ENCODE measurements at regions not wholly inside any gene's neighbourhood (a gene's known extent, or its start where the extent isn't known, plus 50 kb on each side); places are given as distances from the start of the nearest gene placed in this dataset.

- Mint-ChIP-seq H3K4me3 (no peak overlapping the region), H3K27me3 (ENCODE audit: insufficient read depth) (no peaks in the 10 kb centered on the region), H3K4me1 (ENCODE audit: low read depth) (no peaks in the 10 kb centered on the region), H3K9me3 (peaks cover 12% of the 10 kb centered on the region; the same call in 1 of the 2 replicates), H3K36me3 (ENCODE audit: low read depth) (no peaks in the 10 kb centered on the region), H3K27ac (no peak overlapping the region)
- no peak for TF ChIP-seq CTCF (IDR thresholded peaks at IDR 0.05)
- DNase-seq, result no peak
These were observed 1130.5 kb downstream of the NCAM2 start for GRCh38 chr21:22128671-22129070.

DNA sequence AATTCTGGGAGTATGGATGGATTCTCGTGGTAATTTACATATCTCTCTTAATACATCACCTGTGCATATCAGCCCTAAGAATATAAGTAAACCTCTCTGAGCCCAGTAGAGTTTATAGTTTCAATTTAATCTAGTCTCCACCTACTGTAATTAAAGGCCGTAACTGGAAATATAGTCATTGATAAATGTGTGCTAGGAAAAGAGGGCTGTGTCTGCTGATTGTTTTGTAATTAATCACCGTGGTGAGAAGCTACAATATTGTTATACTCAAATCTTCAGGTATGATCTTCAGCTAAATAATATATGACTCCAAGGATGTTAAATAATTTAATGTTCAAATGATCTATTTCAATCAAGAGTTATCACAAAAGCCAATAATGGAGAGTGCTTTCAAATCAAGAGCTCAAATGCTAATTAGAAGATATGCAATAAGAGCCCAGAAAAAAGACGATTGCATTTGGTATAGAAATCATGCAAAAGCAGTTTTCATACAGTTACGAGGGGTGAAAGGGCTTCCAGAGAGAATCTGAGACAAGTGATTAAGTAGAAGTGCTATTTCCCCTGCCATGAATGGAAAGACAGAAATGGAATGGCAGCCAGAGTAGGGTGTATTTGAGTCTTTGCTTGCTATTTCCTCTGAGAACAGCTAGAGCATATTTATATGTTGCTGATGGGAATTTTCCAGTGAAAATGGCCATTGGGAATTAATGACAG, 1134.3 kb downstream of the NCAM2 start:
- Mint-ChIP-seq H3K4me3 (no peak overlapping the region), H3K27ac (no peak overlapping the region), H3K27me3 (ENCODE audit: insufficient read depth) (no peaks in the 10 kb centered on the region), H3K9me3 (peaks cover 12% of the 10 kb centered on the region; the same call in 1 of the 2 replicates), H3K4me1 (ENCODE audit: low read depth) (no peaks in the 10 kb centered on the region), H3K36me3 (ENCODE audit: low read depth) (no peaks in the 10 kb centered on the region)
- TF ChIP-seq CTCF (IDR thresholded peaks at IDR 0.05), result no peak
- DNase-seq, result no peak

DNA sequence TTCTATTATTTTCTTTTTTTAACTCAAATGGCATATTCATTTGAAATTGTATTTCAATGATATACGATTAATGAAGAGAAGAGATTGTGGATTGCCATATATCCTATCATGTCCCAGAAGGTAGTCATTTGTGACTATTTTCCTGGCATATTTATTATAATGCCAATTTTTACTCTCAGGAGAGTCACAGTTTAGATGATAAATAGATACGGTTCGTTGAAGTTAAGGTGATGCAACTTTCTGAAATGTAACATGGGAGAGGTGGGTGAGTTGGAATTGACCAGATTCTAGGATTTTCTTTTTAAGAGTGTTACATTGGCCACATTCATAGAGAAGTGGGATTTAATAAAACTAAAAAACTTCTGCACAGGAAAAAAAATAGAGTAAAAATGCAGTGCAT, 1138.5 kb downstream of the NCAM2 start:
- no peaks in the 10 kb centered on the region for H3K4me1 Mint-ChIP-seq (ENCODE audit: low read depth)
- H3K36me3 Mint-ChIP-seq (ENCODE audit: low read depth), result no peaks in the 10 kb centered on the region
- H3K27ac Mint-ChIP-seq, result no peak overlapping the region
- TF ChIP-seq CTCF (IDR thresholded peaks at IDR 0.05), result no peak
- no peak for DNase-seq
- H3K9me3 Mint-ChIP-seq, result no peaks in the 10 kb centered on the region; the same call in 1 of the 2 replicates
- no peaks in the 10 kb centered on the region for H3K27me3 Mint-ChIP-seq (ENCODE audit: insufficient read depth)
- no peak overlapping the region for H3K4me3 Mint-ChIP-seq

DNA sequence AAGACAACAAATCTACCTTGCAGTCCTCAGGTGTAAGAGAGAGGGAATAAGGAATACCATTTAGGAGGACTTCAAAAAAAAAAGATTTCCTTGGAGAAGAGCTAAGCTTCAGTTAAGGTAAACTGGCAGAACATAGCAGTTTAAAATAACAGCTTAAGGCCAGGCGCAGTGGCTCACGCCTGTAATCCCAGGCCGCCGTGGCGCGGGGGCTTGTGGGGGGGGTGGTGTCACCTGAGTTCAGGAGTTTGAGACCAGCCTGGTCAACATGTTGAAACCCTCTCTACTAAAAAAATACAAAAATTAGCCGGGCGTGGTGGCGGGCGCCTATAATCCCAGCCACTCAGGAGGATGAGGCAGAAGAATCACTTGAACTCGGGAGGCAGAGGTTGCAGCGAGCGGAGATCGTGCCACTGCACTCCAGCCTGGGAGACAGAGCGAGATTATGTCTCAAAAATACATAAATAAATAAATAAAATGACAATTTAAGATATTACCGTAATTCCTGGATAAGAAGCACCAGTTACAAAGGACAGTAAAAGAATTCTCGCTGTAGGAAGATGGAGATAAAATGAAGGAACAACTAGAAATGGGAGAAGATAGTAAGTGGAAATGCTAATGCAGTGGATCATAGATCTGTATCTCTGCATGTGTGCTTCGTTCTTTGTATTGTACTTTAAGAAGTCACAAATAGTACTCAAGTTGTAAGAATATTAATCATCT, 1140.2 kb downstream of the NCAM2 start:
- H3K27me3 Mint-ChIP-seq (ENCODE audit: insufficient read depth), result no peaks in the 10 kb centered on the region

DNA sequence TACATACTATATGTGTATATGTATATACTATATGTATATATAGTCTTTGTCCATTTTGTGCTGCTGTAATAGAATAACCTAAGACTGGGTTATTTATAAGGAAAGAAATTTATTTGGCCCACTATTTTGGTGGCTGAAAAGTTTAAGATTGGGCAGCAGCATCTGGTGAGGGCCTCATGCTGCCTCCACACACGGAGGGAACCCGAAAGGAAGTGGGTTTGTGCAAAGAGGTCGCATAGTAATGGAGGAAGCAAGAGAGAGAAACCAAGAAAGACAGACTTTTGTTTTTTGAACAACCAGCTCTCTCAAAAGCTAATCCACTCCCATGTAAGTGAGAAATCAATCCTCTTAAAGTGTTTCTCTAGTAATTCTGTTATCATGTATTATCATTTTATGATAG, 1147.3 kb downstream of the NCAM2 start:
- Mint-ChIP-seq H3K36me3 (ENCODE audit: low read depth) (0 out of 2 replicates have a peak, but pooled peaks cover 5% of the 10 kb centered on the region), H3K4me3 (no peak overlapping the region), H3K27me3 (ENCODE audit: insufficient read depth) (no peaks in the 10 kb centered on the region), H3K27ac (no peak overlapping the region), H3K4me1 (ENCODE audit: low read depth) (no peaks in the 10 kb centered on the region), H3K9me3 (peaks cover 16% of the 10 kb centered on the region)
- DNase-seq, result no peak
- no peak for TF ChIP-seq CTCF (IDR thresholded peaks at IDR 0.05)

More for the DNA sequence above, 1140.2 kb downstream of the NCAM2 start:
- DNase-seq, result no peak
- Mint-ChIP-seq H3K9me3 (no peaks in the 10 kb centered on the region; the same call in 1 of the 2 replicates), H3K27ac (no peak overlapping the region), H3K4me1 (ENCODE audit: low read depth) (no peaks in the 10 kb centered on the region), H3K36me3 (ENCODE audit: low read depth) (no peaks in the 10 kb centered on the region), H3K4me3 (no peak overlapping the region)
- TF ChIP-seq CTCF (IDR thresholded peaks at IDR 0.05), result no peak
